B cell (primary cell): ENCODE measurements at regions not wholly inside any gene's neighbourhood (a gene's known extent, or its start where the extent isn't known, plus 50 kb on each side); places are given as distances from the start of the nearest gene placed in this dataset.
"Not testable (repeated sequence)": the region's sequence is repeated elsewhere in the genome, so short reads cannot be mapped to it uniquely, and the experiment has no call there.

ENCODE experiments used
- ATAC-seq: fragments of 200-7000 bp; cut with Tn5 transposase; one replicate; pipeline ENCODE4 v1.10.0; 2021; ENCODE audit warnings: low read depth, mild to moderate bottlenecking, moderate number of reproducible peaks, moderate library complexity
- CTCF ChIA-PET: fragments of 350-600 bp; sonication (Branson Sonifier 250); formaldehyde crosslinking; loops from one replicate; lab custom pipeline; 2021; ENCODE audit warnings: antibody characterized with exemption, inconsistent platforms; lab: Charles Lee
- POLR2A ChIA-PET: fragments of 350-600 bp; sonication (Branson Sonifier 250); formaldehyde crosslinking; loops from one replicate; lab custom pipeline; 2021; ENCODE audit warnings: antibody characterized with exemption; lab: Charles Lee
- DNase-seq: peaks from one replicate; pipeline ENCODE4 v3.0.0; 2013
- H2AFZ ChIP-seq: 2 replicates; pipeline ENCODE4 v1.6.1; 2012; ENCODE audit warnings: mild to moderate bottlenecking, low read depth, low read length; ENCODE audit not compliant: insufficient read depth, poor library complexity, severe bottlenecking
- H3K27ac ChIP-seq, 2 donors: 1 replicate in 1 of 2; 2 replicates in 1 of 2; pipeline ENCODE4 v1.5.1; 2012 to 2013; ENCODE audit warnings: low read length in 2 of 2, mild to moderate bottlenecking in 2 of 2, moderate library complexity in 1 of 2
- H3K27me3 ChIP-seq, 4 experiments: fragments of 200-600 bp in 1 of 4; sonication (generic) in 1 of 4; replicated peaks in 1 of 4; 1 replicate in 2 of 4; 2 replicates in 2 of 4; pipeline versions ENCODE4 v1.6.1 to v1.7.0; 2013 to 2016; ENCODE audit warnings: low read length in 3 of 4, mild to moderate bottlenecking in 2 of 4, mixed read lengths in 1 of 4, moderate library complexity in 1 of 4; ENCODE audit not compliant: insufficient read depth in 4 of 4, control insufficient read depth in 3 of 4; ENCODE audit errors: control extremely low read depth in 1 of 4
- H3K36me3 ChIP-seq, 2 experiments: replicated peaks in 1 of 2; 1 replicate in 1 of 2; 2 replicates in 1 of 2; pipeline versions ENCODE4 v1.6.1 to v1.7.1; 2013; ENCODE audit warnings: low read length in 1 of 2; ENCODE audit not compliant: insufficient read depth in 2 of 2, control insufficient read depth in 1 of 2; ENCODE audit errors: control extremely low read depth in 1 of 2, extremely low read depth in 1 of 2
- H3K4me1 ChIP-seq, 2 donors: fragments of 200-600 bp in 1 of 2; sonication (generic) in 1 of 2; 1 replicate in 1 of 2; 2 replicates in 1 of 2; pipeline versions ENCODE4 v1.5.1 to v1.6.1; 2013 to 2017; ENCODE audit warnings: low read length in 2 of 2; ENCODE audit not compliant: control insufficient read depth in 2 of 2, insufficient read depth in 2 of 2
- H3K4me2 ChIP-seq: replicated peaks from 2 replicates; pipeline ENCODE3; 2012; ENCODE audit warnings: mild to moderate bottlenecking, low read depth, low read length; ENCODE audit not compliant: poor library complexity, severe bottlenecking
- H3K4me3 ChIP-seq, 5 experiments: fragments of 200-600 bp in 1 of 5; sonication (generic) in 1 of 5; 1 replicate in 3 of 5; 2 replicates in 2 of 5; pipeline versions ENCODE4 v1.5.1 to v1.7.0; 2011 to 2016; ENCODE audit warnings: low read length in 4 of 5, mild to moderate bottlenecking in 4 of 5, low read depth in 2 of 5, control low read depth in 1 of 5, moderate library complexity in 1 of 5; ENCODE audit not compliant: insufficient read depth in 1 of 5; ENCODE audit errors: control extremely low read depth in 1 of 5, extremely low read depth in 1 of 5
- H3K79me2 ChIP-seq: fragments of 200-600 bp; sonication (generic); one replicate; pipeline ENCODE4 v1.6.0; 2016; ENCODE audit warnings: low read length; ENCODE audit not compliant: control insufficient read depth, insufficient read depth
- H3K9ac ChIP-seq: fragments of 200-600 bp; sonication (generic); 2 replicates; pipeline ENCODE4 v1.6.1; 2017; ENCODE audit warnings: mild to moderate bottlenecking, low read length, moderate library complexity
- H3K9me3 ChIP-seq, 3 donors: one replicate each; pipeline versions ENCODE4 v1.6.1 to v1.7.1; 2013; ENCODE audit warnings: low read length in 2 of 3; ENCODE audit not compliant: control insufficient read depth in 2 of 3, insufficient read depth in 1 of 3; ENCODE audit errors: control extremely low read depth in 1 of 3
- H4K20me1 ChIP-seq: 2 replicates; pipeline ENCODE4 v1.6.0; 2012; ENCODE audit warnings: mild to moderate bottlenecking, low read length; ENCODE audit not compliant: insufficient read depth, control insufficient read depth, poor library complexity, severe bottlenecking
- H3K27ac Mint-ChIP-seq: one replicate; pipeline ENCODE4 v1.8.0; 2021; ENCODE audit warnings: mixed read lengths
- H3K27me3 Mint-ChIP-seq: one replicate; pipeline ENCODE4 v1.8.0; 2021; ENCODE audit warnings: mixed read lengths
- H3K4me1 Mint-ChIP-seq: one replicate; pipeline ENCODE4 v1.8.0; 2021; ENCODE audit warnings: mixed read lengths
- H3K4me3 Mint-ChIP-seq: one replicate; pipeline ENCODE4 v1.8.0; 2021; ENCODE audit warnings: mixed read lengths
- H3K9me3 Mint-ChIP-seq: one replicate; pipeline ENCODE4 v1.8.0; 2022; ENCODE audit warnings: mixed read lengths; ENCODE audit not compliant: insufficient read depth
- CTCF ChIP-seq: fragments of 200-600 bp; IDR thresholded peaks from one replicate; pipeline ENCODE4 v1.8.0; 2022; ENCODE audit warnings: antibody characterized with exemption, mild to moderate bottlenecking
- EZH2 ChIP-seq: IDR thresholded peaks from 2 replicates; pipeline ENCODE4 v1.6.1; 2012; ENCODE audit warnings: borderline replicate concordance, low read depth, mild to moderate bottlenecking, moderate library complexity, low read length; ENCODE audit not compliant: insufficient read depth, poor library complexity, severe bottlenecking
- WGBS: methylation state at CpG from one replicate; pipeline ENCODE4 v1.1.5; 2013; ENCODE audit warnings: missing lambda C conversion rate; ENCODE audit not compliant: insufficient coverage; 5-methylcytosine and 5-hydroxymethylcytosine counted together
- intact Hi-C: fragments of 100-400 bp; cut with micrococcal nuclease; formaldehyde crosslinking; loops from one replicate; pipeline ENCODE4 v1.10.0; 2022

GRCh38 chr2:116804901-116805300 lies 1009.6 kb upstream of the DDX18 start:
- H3K4me1 Mint-ChIP-seq: no peaks in the 10 kb centered on the region
- H3K27ac ChIP-seq: no peak overlapping the region
- POLR2A ChIA-PET: no interaction called here
- H3K4me3 Mint-ChIP-seq: no peak overlapping the region
- H3K4me3 ChIP-seq: no peak overlapping the region
- H3K27me3 Mint-ChIP-seq: no peaks in the 10 kb centered on the region
- H3K4me2 ChIP-seq: no peak overlapping the region
- H3K27ac Mint-ChIP-seq: no peak overlapping the region
- no peaks in the 10 kb centered on the region for H3K27me3 ChIP-seq
- no peaks in the 10 kb centered on the region for H3K79me2 ChIP-seq
- H4K20me1 ChIP-seq: no peaks in the 10 kb centered on the region
- intact Hi-C loops: no loop called here
- H3K36me3 ChIP-seq: no peaks in the 10 kb centered on the region
- H3K4me1 ChIP-seq: no peaks in the 10 kb centered on the region
- H3K9ac ChIP-seq: no peak overlapping the region
- H3K9me3 ChIP-seq: peaks cover 0 to 13% (median 4%) of the 10 kb centered on the region in 3 donors
- TF ChIP-seq CTCF (no peak), EZH2 (no peak)
- CTCF ChIA-PET: no interaction called here
- H2AFZ ChIP-seq: no peak overlapping the region
- WGBS: 70% methylated on average over 2 of the region's 2 CpGs
- DNase-seq (peak; percentile 1), ATAC-seq (no peak)
- H3K9me3 Mint-ChIP-seq: peaks cover 18% of the 10 kb centered on the region

GRCh38 chr2:116806505-116806904 lies 1008.0 kb upstream of the DDX18 start:
- DNase-seq, H3K79me2 ChIP-seq, H3K27me3 Mint-ChIP-seq, H3K4me1 Mint-ChIP-seq, H3K27ac Mint-ChIP-seq, H3K27ac ChIP-seq, POLR2A ChIA-PET, H3K4me1 ChIP-seq, H3K36me3 ChIP-seq, H3K4me3 ChIP-seq, H4K20me1 ChIP-seq, H3K27me3 ChIP-seq, H3K4me2 ChIP-seq, H3K9ac ChIP-seq, CTCF ChIA-PET, H3K4me3 Mint-ChIP-seq, intact Hi-C loops, ATAC-seq, H2AFZ ChIP-seq: not testable (repeated sequence)
- peaks cover 0 to 13% (median 4%) of the 10 kb centered on the region in 3 donors for H3K9me3 ChIP-seq
- H3K9me3 Mint-ChIP-seq: peaks cover 14% of the 10 kb centered on the region
- WGBS: no CpG with 5 or more reads among the region's 4 CpGs
